Naive B cell (primary cell): ENCODE measurements at regions not wholly inside any gene's neighbourhood (a gene's known extent, or its start where the extent isn't known, plus 50 kb on each side); places are given as distances from the start of the nearest gene placed in this dataset.
"Not testable (repeated sequence)": the region's sequence is repeated elsewhere in the genome, so short reads cannot be mapped to it uniquely, and the experiment has no call there.

Experiments used
- ATAC-seq, 2 donors: fragments of 150-1000 bp; cut with Tn5 transposase; 2 replicates each; pipeline ENCODE4 v1.10.0; 2021; ENCODE audit warnings: low read depth in 2 of 2, mild to moderate bottlenecking in 2 of 2, moderate library complexity in 2 of 2
- DNase-seq: peaks from one replicate; pipeline ENCODE4 v3.0.0; 2022
- H3K27ac Mint-ChIP-seq, 6 donors: one replicate each; pipeline ENCODE4 v1.8.0; 2020 to 2022; ENCODE audit warnings: mild to moderate bottlenecking in 6 of 6, mixed read lengths in 6 of 6, moderate library complexity in 5 of 6, inconsistent platforms in 2 of 6
- H3K27me3 Mint-ChIP-seq, 3 donors: one replicate each; pipeline ENCODE4 v1.8.0; 2021 to 2022; ENCODE audit warnings: mixed read lengths in 3 of 3, mild to moderate bottlenecking in 1 of 3
- H3K36me3 Mint-ChIP-seq, 2 donors: one replicate each; pipeline ENCODE4 v1.8.0; 2020 to 2022; ENCODE audit warnings: mixed read lengths in 2 of 2, inconsistent platforms in 1 of 2, mild to moderate bottlenecking in 1 of 2
- H3K4me1 Mint-ChIP-seq, 3 donors: one replicate each; pipeline ENCODE4 v1.8.0; 2020 to 2022; ENCODE audit warnings: mixed read lengths in 3 of 3, inconsistent platforms in 1 of 3, mild to moderate bottlenecking in 1 of 3, moderate library complexity in 1 of 3
- H3K4me3 Mint-ChIP-seq, 8 donors: one replicate each; pipeline ENCODE4 v1.8.0; 2020 to 2022; ENCODE audit warnings: mild to moderate bottlenecking in 8 of 8, mixed read lengths in 8 of 8, moderate library complexity in 8 of 8, inconsistent platforms in 2 of 8
- H3K9me3 Mint-ChIP-seq, 7 donors: one replicate each; pipeline ENCODE4 v1.8.0; 2020 to 2022; ENCODE audit warnings: mixed read lengths in 7 of 7, mild to moderate bottlenecking in 5 of 7, inconsistent platforms in 2 of 7, moderate library complexity in 1 of 7

GRCh38 chr2:236367506-236368289 lies 103.5 kb upstream of the ASB18 start:
- H3K27me3 Mint-ChIP-seq, result peaks cover 37 to 57% (median 45%) of the 10 kb centered on the region in 3 donors
- H3K4me3 Mint-ChIP-seq, result peak overlapping the region in 1 of 8 donors; percentile 36
- peaks cover 0 to 14% (median 8%) of the 10 kb centered on the region in 3 donors for H3K4me1 Mint-ChIP-seq
- H3K36me3 Mint-ChIP-seq, result no peaks in the 10 kb centered on the region
- no peak for DNase-seq
- no peaks in the 10 kb centered on the region for H3K9me3 Mint-ChIP-seq
- H3K27ac Mint-ChIP-seq, result no peak overlapping the region
- ATAC-seq, result no peak

GRCh38 chr2:236369661-236370062 lies 105.5 kb upstream of the ASB18 start:
- ATAC-seq (no peak), DNase-seq (no peak)
- Mint-ChIP-seq H3K9me3 (no peaks in the 10 kb centered on the region), H3K4me3 (no peak overlapping the region), H3K36me3 (no peaks in the 10 kb centered on the region), H3K27ac (no peak overlapping the region), H3K4me1 (peaks cover 0 to 14% (median 8%) of the 10 kb centered on the region in 3 donors), H3K27me3 (peaks cover 26 to 68% (median 58%) of the 10 kb centered on the region in 3 donors)

- Mint-ChIP-seq H3K9me3 (no peaks in the 10 kb centered on the region), H3K27me3 (peaks cover 28 to 65% (median 46%) of the 10 kb centered on the region in 3 donors), H3K4me3 (no peak overlapping the region), H3K36me3 (no peaks in the 10 kb centered on the region), H3K4me1 (peaks cover 0 to 10% (median 7%) of the 10 kb centered on the region in 3 donors), H3K27ac (no peak overlapping the region)
- ATAC-seq, result no peak
- DNase-seq, result no peak
These were observed 106.7 kb upstream of the ASB18 start for GRCh38 chr2:236370847-236371409.

- no peak overlapping the region for H3K4me3 Mint-ChIP-seq
- no peaks in the 10 kb centered on the region for H3K4me1 Mint-ChIP-seq
- no peaks in the 10 kb centered on the region for H3K36me3 Mint-ChIP-seq
- peaks cover 13 to 24% (median 22%) of the 10 kb centered on the region in 3 donors for H3K27me3 Mint-ChIP-seq
- no peaks in the 10 kb centered on the region for H3K9me3 Mint-ChIP-seq
- H3K27ac Mint-ChIP-seq, result no peak overlapping the region
- DNase-seq (no peak), ATAC-seq (no peak)
These were observed 111.8 kb upstream of the ASB18 start for GRCh38 chr2:236375973-236376476.

- Mint-ChIP-seq H3K4me1 (no peaks in the 10 kb centered on the region), H3K4me3 (no peak overlapping the region), H3K27me3 (peaks cover 6 to 24% (median 22%) of the 10 kb centered on the region in 3 donors), H3K36me3 (no peaks in the 10 kb centered on the region), H3K9me3 (no peaks in the 10 kb centered on the region), H3K27ac (no peak overlapping the region)
- ATAC-seq (no peak), DNase-seq (no peak)
These were observed 112.5 kb upstream of the ASB18 start for GRCh38 chr2:236376566-236377244.

- peaks cover under 1 to 16% (median 4%) of the 10 kb centered on the region in 3 donors for H3K27me3 Mint-ChIP-seq
These were observed 115.9 kb upstream of the ASB18 start for GRCh38 chr2:236380051-236380612.

GRCh38 chr2:236381253-236381652 lies 117.0 kb upstream of the ASB18 start:
- peaks cover 0 to 16% (median 0%) of the 10 kb centered on the region in 3 donors for H3K27me3 Mint-ChIP-seq
- H3K36me3 Mint-ChIP-seq, H3K4me1 Mint-ChIP-seq, DNase-seq, H3K9me3 Mint-ChIP-seq, H3K27ac Mint-ChIP-seq, H3K4me3 Mint-ChIP-seq, ATAC-seq: not testable (repeated sequence)

More at GRCh38 chr2:236380051-236380612, 115.9 kb upstream of the ASB18 start:
- Mint-ChIP-seq H3K4me3 (no peak overlapping the region), H3K9me3 (peaks cover 0 to 7% (median 4%) of the 10 kb centered on the region in 7 donors), H3K36me3 (no peaks in the 10 kb centered on the region), H3K4me1 (no peaks in the 10 kb centered on the region), H3K27ac (no peak overlapping the region)
- DNase-seq (no peak), ATAC-seq (no peak)

GRCh38 chr2:236389284-236390216 lies 125.3 kb upstream of the ASB18 start:
- Mint-ChIP-seq H3K27ac (peak overlapping the region in 1 of 6 donors; percentile 53), H3K27me3 (peaks cover 9 to 25% (median 11%) of the 10 kb centered on the region in 3 donors), H3K4me3 (peak overlapping the region in 1 of 8 donors; percentile 17)
- not testable (repeated sequence) for H3K36me3 Mint-ChIP-seq, DNase-seq, ATAC-seq, H3K9me3 Mint-ChIP-seq, H3K4me1 Mint-ChIP-seq

GRCh38 chr2:236393101-236393500 lies 128.9 kb upstream of the ASB18 start:
- DNase-seq (no peak), ATAC-seq (no peak)
- H3K4me1 Mint-ChIP-seq, result no peaks in the 10 kb centered on the region
- no peaks in the 10 kb centered on the region for H3K36me3 Mint-ChIP-seq
- H3K9me3 Mint-ChIP-seq, result peaks cover 0 to 4% (median 0%) of the 10 kb centered on the region in 7 donors
- no peak overlapping the region for H3K4me3 Mint-ChIP-seq
- H3K27ac Mint-ChIP-seq, result peak overlapping the region in 1 of 6 donors; percentile 7
- H3K27me3 Mint-ChIP-seq, result peaks cover 9 to 25% (median 16%) of the 10 kb centered on the region in 3 donors

- ATAC-seq, result no peak
- H3K36me3 Mint-ChIP-seq, result no peaks in the 10 kb centered on the region
- no peak overlapping the region for H3K4me3 Mint-ChIP-seq
- peaks cover 9 to 25% (median 16%) of the 10 kb centered on the region in 3 donors for H3K27me3 Mint-ChIP-seq
- H3K4me1 Mint-ChIP-seq, result no peaks in the 10 kb centered on the region
- peaks cover 0 to 4% (median 0%) of the 10 kb centered on the region in 7 donors for H3K9me3 Mint-ChIP-seq
- DNase-seq, result no peak
- no peak overlapping the region for H3K27ac Mint-ChIP-seq
These were observed 129.4 kb upstream of the ASB18 start for GRCh38 chr2:236393581-236393980.

GRCh38 chr2:236394571-236394970 lies 130.4 kb upstream of the ASB18 start:
- no peaks in the 10 kb centered on the region for H3K4me1 Mint-ChIP-seq
- H3K27me3 Mint-ChIP-seq, result peaks cover 9 to 24% (median 16%) of the 10 kb centered on the region in 3 donors
- H3K9me3 Mint-ChIP-seq, result peaks cover 0 to 2% (median 0%) of the 10 kb centered on the region in 7 donors
- no peak overlapping the region for H3K4me3 Mint-ChIP-seq
- DNase-seq, result no peak
- H3K27ac Mint-ChIP-seq, result no peak overlapping the region
- no peak for ATAC-seq
- H3K36me3 Mint-ChIP-seq, result no peaks in the 10 kb centered on the region

GRCh38 chr2:236395067-236395466 lies 130.9 kb upstream of the ASB18 start:
- Mint-ChIP-seq H3K27ac (no peak overlapping the region), H3K36me3 (no peaks in the 10 kb centered on the region), H3K4me3 (no peak overlapping the region), H3K27me3 (peaks cover 7 to 23% (median 16%) of the 10 kb centered on the region in 3 donors), H3K9me3 (no peaks in the 10 kb centered on the region), H3K4me1 (no peaks in the 10 kb centered on the region)
- no peak for DNase-seq
- ATAC-seq, result no peak
